Endothelial cell (in vitro differentiated cells): ENCODE measurements at regions not wholly inside any gene's neighbourhood (a gene's known extent, or its start where the extent isn't known, plus 50 kb on each side); places are given as distances from the start of the nearest gene placed in this dataset.
A peak's percentile ranks its signal among the peaks of the same experiment; 100 is the strongest.

Experiments used
- DNase-seq: peaks from one replicate; pipeline ENCODE4 v3.0.0; 2021; ENCODE audit warnings: low spot score
- H3K27ac Mint-ChIP-seq: one replicate; pipeline ENCODE4 v1.8.0; 2021; ENCODE audit warnings: mixed read lengths, inconsistent platforms; ENCODE audit not compliant: unreplicated experiment
- H3K27me3 Mint-ChIP-seq: one replicate; pipeline ENCODE4 v1.8.0; 2021; ENCODE audit warnings: mild to moderate bottlenecking, moderate library complexity, mixed read lengths, inconsistent platforms; ENCODE audit not compliant: unreplicated experiment
- H3K36me3 Mint-ChIP-seq: one replicate; pipeline ENCODE4 v1.8.0; 2021; ENCODE audit warnings: mild to moderate bottlenecking, low read depth, mixed read lengths, inconsistent platforms; ENCODE audit not compliant: unreplicated experiment
- H3K4me1 Mint-ChIP-seq: one replicate; pipeline ENCODE4 v1.8.0; 2021; ENCODE audit warnings: mild to moderate bottlenecking, mixed read lengths, inconsistent platforms; ENCODE audit not compliant: unreplicated experiment
- H3K4me3 Mint-ChIP-seq: one replicate; pipeline ENCODE4 v1.8.0; 2021; ENCODE audit warnings: mild to moderate bottlenecking, mixed read lengths, inconsistent platforms; ENCODE audit not compliant: unreplicated experiment
- H3K9me3 Mint-ChIP-seq: one replicate; pipeline ENCODE4 v1.8.0; 2021; ENCODE audit warnings: mixed read lengths, inconsistent platforms; ENCODE audit not compliant: unreplicated experiment
- CTCF ChIP-seq: fragments of 200-600 bp; sonication (generic); IDR thresholded peaks from one replicate; pipeline ENCODE4 v1.5.0; 2021; ENCODE audit warnings: antibody characterized with exemption; ENCODE audit not compliant: unreplicated experiment

- no peak for TF ChIP-seq CTCF
- Mint-ChIP-seq H3K4me3 (no peak overlapping the region), H3K27ac (no peak overlapping the region), H3K27me3 (peaks cover 1% of the 10 kb centered on the region), H3K4me1 (no peaks in the 10 kb centered on the region), H3K9me3 (no peaks in the 10 kb centered on the region), H3K36me3 (no peaks in the 10 kb centered on the region)
- DNase-seq: no peak
Measured at GRCh38 chr5:23147625-23148024, 294.5 kb upstream of the CDH12 start.

GRCh38 chr5:23146183-23146582, 293.0 kb upstream of the CDH12 start:
- no peak for TF ChIP-seq CTCF
- no peak for DNase-seq
- no peaks in the 10 kb centered on the region for H3K9me3 Mint-ChIP-seq
- H3K27ac Mint-ChIP-seq: no peak overlapping the region
- no peak overlapping the region for H3K4me3 Mint-ChIP-seq
- peaks cover 1% of the 10 kb centered on the region for H3K27me3 Mint-ChIP-seq
- H3K36me3 Mint-ChIP-seq: no peaks in the 10 kb centered on the region
- no peaks in the 10 kb centered on the region for H3K4me1 Mint-ChIP-seq

GRCh38 chr5:23139338-23140171, 286.4 kb upstream of the CDH12 start:
- Mint-ChIP-seq H3K4me3 (no peak overlapping the region), H3K4me1 (no peaks in the 10 kb centered on the region), H3K27ac (no peak overlapping the region), H3K9me3 (no peaks in the 10 kb centered on the region), H3K36me3 (no peaks in the 10 kb centered on the region), H3K27me3 (no peaks in the 10 kb centered on the region)
- no peak for DNase-seq
- peak; percentile 67 for TF ChIP-seq CTCF

GRCh38 chr5:23136958-23137357, 283.8 kb upstream of the CDH12 start:
- no peaks in the 10 kb centered on the region for H3K27me3 Mint-ChIP-seq
- no peaks in the 10 kb centered on the region for H3K9me3 Mint-ChIP-seq

More at GRCh38 chr5:23136958-23137357, 283.8 kb upstream of the CDH12 start:
- no peaks in the 10 kb centered on the region for H3K4me1 Mint-ChIP-seq
- H3K4me3 Mint-ChIP-seq: no peak overlapping the region
- no peak for TF ChIP-seq CTCF
- DNase-seq: no peak
- no peak overlapping the region for H3K27ac Mint-ChIP-seq
- no peaks in the 10 kb centered on the region for H3K36me3 Mint-ChIP-seq
